Gastrocnemius medialis (tissue), 4 donors: ENCODE measurements at regions not wholly inside any gene's neighbourhood (a gene's known extent, or its start where the extent isn't known, plus 50 kb on each side); places are given as distances from the start of the nearest gene placed in this dataset.

ENCODE experiments used
- ATAC-seq, 2 donors: fragments of 150-250 bp; one replicate each; pipeline ENCODE4 v1.9.1; 2016
- DNase-seq, 2 donors: peaks; one replicate each; pipeline ENCODE4 v3.0.0-alpha.2; 2019
- H3K27ac ChIP-seq, 4 donors: fragments of 200-600 bp; sonication (generic); 1 replicate in 1 of 4; 2 replicates in 3 of 4; pipeline ENCODE4 v1.5.1; 2016 to 2018; ENCODE audit warnings: mild to moderate bottlenecking in 2 of 4, moderate library complexity in 1 of 4
- H3K27me3 ChIP-seq, 3 donors: fragments of 200-600 bp; sonication (generic) in 2 of 3; 1 replicate in 1 of 3; 2 replicates in 2 of 3; pipeline versions ENCODE4 v1.5.1 to v1.6.0; 2016 to 2019; ENCODE audit warnings: mild to moderate bottlenecking in 1 of 3, moderate library complexity in 1 of 3
- H3K36me3 ChIP-seq, 2 donors: fragments of 200-600 bp; sonication (generic) in 1 of 2; one replicate each; pipeline ENCODE4 v1.5.1; 2017 to 2018
- H3K4me1 ChIP-seq, 2 donors: fragments of 200-600 bp; sonication (generic) in 1 of 2; one replicate each; pipeline ENCODE4 v1.5.1; 2016 to 2017; ENCODE audit warnings: mild to moderate bottlenecking in 2 of 2
- H3K4me3 ChIP-seq, 4 donors: fragments of 200-600 bp; sonication (generic) in 3 of 4; 1 replicate in 1 of 4; 2 replicates in 3 of 4; pipeline ENCODE4 v1.5.1; 2016 to 2019; ENCODE audit warnings: mild to moderate bottlenecking in 2 of 4
- H3K9me3 ChIP-seq, 3 donors: fragments of 200-600 bp; sonication (generic) in 2 of 3; 1 replicate in 1 of 3; 2 replicates in 2 of 3; pipeline ENCODE4 v1.5.1; 2016 to 2019
- CTCF ChIP-seq, 5 experiments: fragments of 450-650 bp in 3 of 5; fragments of 200-600 bp in 2 of 5; sonication (generic) in 2 of 5; IDR thresholded peaks in 4 of 5; conservative IDR thresholded peaks in 1 of 5; 1 replicate in 4 of 5; 2 replicates in 1 of 5; pipeline ENCODE4 v1.5.1; 2016 to 2019; ENCODE audit warnings: antibody characterized with exemption in 5 of 5, mild to moderate bottlenecking in 3 of 5, moderate library complexity in 3 of 5
- POLR2A ChIP-seq, 2 donors: fragments of 450-650 bp; IDR thresholded peaks; one replicate each; pipeline ENCODE4 v1.6.1; 2017; ENCODE audit warnings: antibody characterized with exemption in 2 of 2, mild to moderate bottlenecking in 2 of 2, moderate library complexity in 2 of 2
- in situ Hi-C, 4 donors: fragments of 200-750 bp; cut with MboI; loops; one replicate each; pipeline versions ENCODE4 v1.15.0 to v1.8.0; 2017; ENCODE audit warnings: low sequenced_read_pairs in 4 of 4
- intact Hi-C: fragments of 100-400 bp; cut with DNase I; formaldehyde crosslinking; loops from one replicate; pipeline ENCODE4 v1.15.1; 2023; ENCODE audit warnings: low total_unique reads

GRCh38 chr1:56084246-56084645 is 495.1 kb downstream of the PLPP3 start:
- in situ Hi-C loops = no loop called here
- ATAC-seq = peak; percentile 80 to 82

GRCh38 chr1:56081736-56082135 is 497.6 kb downstream of the PLPP3 start:
- peak overlapping the region in 1 of 4 donors; percentile 40 for H3K27ac ChIP-seq
- no peak for TF ChIP-seq POLR2A (IDR thresholded peaks at IDR 0.05)
- no peak for TF ChIP-seq CTCF (IDR thresholded peaks at IDR 0.05 in 4 of 5, conservative IDR thresholded peaks at IDR 0.05 in 1 of 5)
- no peak overlapping the region for H3K4me3 ChIP-seq
- H3K9me3 ChIP-seq = no peaks in the 10 kb centered on the region
- intact Hi-C loops = no loop called here
- DNase-seq = no peak
- no peaks in the 10 kb centered on the region for H3K27me3 ChIP-seq
- in situ Hi-C loops = no loop called here
- peaks cover 6 to 13% of the 10 kb centered on the region in 2 donors for H3K4me1 ChIP-seq
- no peaks in the 10 kb centered on the region for H3K36me3 ChIP-seq
- ATAC-seq = no peak

More at GRCh38 chr1:56084246-56084645, 495.1 kb downstream of the PLPP3 start:
- no peak for TF ChIP-seq CTCF (IDR thresholded peaks at IDR 0.05 in 4 of 5, conservative IDR thresholded peaks at IDR 0.05 in 1 of 5)
- TF ChIP-seq POLR2A (IDR thresholded peaks at IDR 0.05) = no peak
- Histone ChIP-seq H3K27me3 (no peaks in the 10 kb centered on the region), H3K36me3 (no peaks in the 10 kb centered on the region), H3K27ac (peak overlapping the region in 1 of 4 donors; percentile 50), H3K4me3 (no peak overlapping the region), H3K9me3 (no peaks in the 10 kb centered on the region), H3K4me1 (peaks cover 6 to 13% of the 10 kb centered on the region in 2 donors)
- DNase-seq = peak in 1 of 2 donors; percentile 26
- intact Hi-C loops = no loop called here

GRCh38 chr1:56081173-56081572 is 498.2 kb downstream of the PLPP3 start:
- H3K27me3 ChIP-seq = no peaks in the 10 kb centered on the region
- in situ Hi-C loops = no loop called here
- intact Hi-C loops = no loop called here
- H3K4me3 ChIP-seq = no peak overlapping the region
- TF ChIP-seq CTCF (IDR thresholded peaks at IDR 0.05 in 4 of 5, conservative IDR thresholded peaks at IDR 0.05 in 1 of 5) (no peak), POLR2A (IDR thresholded peaks at IDR 0.05) (no peak)
- ATAC-seq (peak in 1 of 2 donors; percentile 31), DNase-seq (peak in 1 of 2 donors; percentile 45)
- no peaks in the 10 kb centered on the region for H3K36me3 ChIP-seq
- H3K9me3 ChIP-seq = no peaks in the 10 kb centered on the region
- peaks cover 6 to 13% of the 10 kb centered on the region in 2 donors for H3K4me1 ChIP-seq
- H3K27ac ChIP-seq = peak overlapping the region in 3 of 4 donors; percentile 21 to 40 (median 27)

GRCh38 chr1:56080123-56080522 is 499.2 kb downstream of the PLPP3 start:
- in situ Hi-C loops = no loop called here
- intact Hi-C loops = no loop called here
- no peak overlapping the region for H3K27ac ChIP-seq

More at GRCh38 chr1:56080123-56080522, 499.2 kb downstream of the PLPP3 start:
- Histone ChIP-seq H3K4me3 (no peak overlapping the region), H3K36me3 (no peaks in the 10 kb centered on the region), H3K4me1 (peaks cover 6 to 12% of the 10 kb centered on the region in 2 donors), H3K27me3 (no peaks in the 10 kb centered on the region), H3K9me3 (no peaks in the 10 kb centered on the region)
- TF ChIP-seq CTCF (IDR thresholded peaks at IDR 0.05 in 4 of 5, conservative IDR thresholded peaks at IDR 0.05 in 1 of 5) (no peak), POLR2A (IDR thresholded peaks at IDR 0.05) (no peak)
- ATAC-seq = no peak
- DNase-seq = no peak
